NB4 (cell line): ENCODE measurements at regions not wholly inside any gene's neighbourhood (a gene's known extent, or its start where the extent isn't known, plus 50 kb on each side); places are given as distances from the start of the nearest gene placed in this dataset.

ENCODE experiments used
- CTCF ChIP-seq: IDR thresholded peaks from one replicate; pipeline ENCODE4 v1.5.1; 2012; ENCODE audit warnings: low read depth, low read length
- POLR2A ChIP-seq: IDR thresholded peaks from 2 replicates; pipeline ENCODE4 v1.6.1; 2011; ENCODE audit warnings: mild to moderate bottlenecking; ENCODE audit not compliant: insufficient read length; ENCODE audit errors: extremely low read depth

- no peak for TF ChIP-seq CTCF
- no peak for TF ChIP-seq POLR2A
Observed at GRCh38 chr15:38689522-38689921, 124.9 kb upstream of the RASGRP1 start.
